Smooth muscle cell (in vitro differentiated cells): ENCODE measurements at regions not wholly inside any gene's neighbourhood (a gene's known extent, or its start where the extent isn't known, plus 50 kb on each side); places are given as distances from the start of the nearest gene placed in this dataset.

Experiments
- DNase-seq: peaks from one replicate; lab custom pipeline; 2025; ENCODE audit not compliant: unreplicated experiment; lab: John Stamatoyannopoulos, UW
- H2AFZ ChIP-seq: fragments of 200-600 bp; sonication (generic); 2 replicates; pipeline ENCODE4 v1.6.0; 2016; ENCODE audit warnings: antibody characterized with exemption, low read depth, mild to moderate bottlenecking
- H3F3A ChIP-seq: fragments of 200-600 bp; sonication (generic); 2 replicates; pipeline ENCODE4 v1.6.0; 2017; ENCODE audit warnings: antibody characterized with exemption, low read depth
- H3K27ac ChIP-seq: fragments of 200-600 bp; sonication (generic); 2 replicates; pipeline ENCODE4 v1.5.1; 2016; ENCODE audit warnings: low read depth, mild to moderate bottlenecking
- H3K27me3 ChIP-seq: fragments of 200-600 bp; sonication (generic); 2 replicates; pipeline ENCODE4 v1.6.1; 2016; ENCODE audit warnings: low read depth, mild to moderate bottlenecking
- H3K36me3 ChIP-seq: fragments of 200-600 bp; sonication (generic); 2 replicates; pipeline ENCODE4 v1.5.1; 2016; ENCODE audit warnings: low read depth
- H3K4me1 ChIP-seq: fragments of 200-600 bp; sonication (generic); 2 replicates; pipeline ENCODE4 v1.5.1; 2016; ENCODE audit warnings: low read depth
- H3K4me2 ChIP-seq: fragments of 200-600 bp; sonication (generic); 2 replicates; pipeline ENCODE4 v1.6.0; 2016; ENCODE audit warnings: mild to moderate bottlenecking
- H3K4me3 ChIP-seq: fragments of 200-600 bp; sonication (generic); 2 replicates; pipeline ENCODE4 v1.5.1; 2016; ENCODE audit warnings: mild to moderate bottlenecking
- H3K79me2 ChIP-seq: fragments of 200-600 bp; sonication (generic); 2 replicates; pipeline ENCODE4 v1.6.0; 2016; ENCODE audit warnings: low read depth, mild to moderate bottlenecking
- H3K9ac ChIP-seq: fragments of 200-600 bp; sonication (generic); 2 replicates; pipeline ENCODE4 v1.6.0; 2016; ENCODE audit warnings: low read depth
- H3K9me3 ChIP-seq: fragments of 200-600 bp; sonication (generic); replicated peaks from 2 replicates; pipeline ENCODE4 v1.5.1; 2016; ENCODE audit warnings: low read depth
- H4K20me1 ChIP-seq: fragments of 200-600 bp; sonication (generic); 2 replicates; pipeline ENCODE4 v1.6.0; 2016; ENCODE audit warnings: low read depth
- WGBS: methylation state at CpG from one replicate; pipeline ENCODE4 v1.1.7; 2016; ENCODE audit warnings: low lambda C conversion rate; 5-methylcytosine and 5-hydroxymethylcytosine counted together
- TF ChIP-seq, protein P1 (sequence below): fragments of 200-600 bp; sonication (generic); IDR thresholded peaks from 2 replicates; pipeline ENCODE4 v1.5.1; 2017; ENCODE audit warnings: borderline replicate concordance, mild to moderate bottlenecking, antibody characterized with exemption; ENCODE audit not compliant: insufficient read depth, poor library complexity, severe bottlenecking

DNA sequence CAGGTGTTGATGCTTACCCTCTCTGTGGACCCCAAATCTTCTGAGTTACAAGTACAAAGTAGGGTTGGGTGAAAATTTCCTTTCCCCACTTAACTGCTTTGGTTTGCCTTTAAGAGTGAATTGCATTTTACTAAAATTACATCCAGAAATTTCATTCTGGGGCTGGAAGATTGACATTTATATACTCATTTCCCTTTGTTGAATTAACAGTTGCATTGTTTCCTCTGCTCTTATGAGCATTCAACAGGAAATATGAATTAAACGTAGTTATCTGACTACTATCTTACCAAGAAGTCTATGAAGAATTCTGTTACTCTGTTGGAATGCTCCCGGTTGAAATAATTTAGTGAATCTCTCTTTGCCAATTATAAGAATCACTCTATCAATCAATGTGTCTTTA, 1231.1 kb upstream of the NXPH2 start:
- H3K27ac ChIP-seq: no peak overlapping the region
- H3K9me3 ChIP-seq: no peaks in the 10 kb centered on the region
- no peaks in the 10 kb centered on the region for H3K27me3 ChIP-seq
- no peak overlapping the region for H3K9ac ChIP-seq
- H3K4me2 ChIP-seq: no peak overlapping the region
- H3K4me3 ChIP-seq: no peak overlapping the region
- 86% methylated on average over 2 of the region's 2 CpGs for WGBS
- DNase-seq: no peak
- TF ChIP-seq, protein P1, sequence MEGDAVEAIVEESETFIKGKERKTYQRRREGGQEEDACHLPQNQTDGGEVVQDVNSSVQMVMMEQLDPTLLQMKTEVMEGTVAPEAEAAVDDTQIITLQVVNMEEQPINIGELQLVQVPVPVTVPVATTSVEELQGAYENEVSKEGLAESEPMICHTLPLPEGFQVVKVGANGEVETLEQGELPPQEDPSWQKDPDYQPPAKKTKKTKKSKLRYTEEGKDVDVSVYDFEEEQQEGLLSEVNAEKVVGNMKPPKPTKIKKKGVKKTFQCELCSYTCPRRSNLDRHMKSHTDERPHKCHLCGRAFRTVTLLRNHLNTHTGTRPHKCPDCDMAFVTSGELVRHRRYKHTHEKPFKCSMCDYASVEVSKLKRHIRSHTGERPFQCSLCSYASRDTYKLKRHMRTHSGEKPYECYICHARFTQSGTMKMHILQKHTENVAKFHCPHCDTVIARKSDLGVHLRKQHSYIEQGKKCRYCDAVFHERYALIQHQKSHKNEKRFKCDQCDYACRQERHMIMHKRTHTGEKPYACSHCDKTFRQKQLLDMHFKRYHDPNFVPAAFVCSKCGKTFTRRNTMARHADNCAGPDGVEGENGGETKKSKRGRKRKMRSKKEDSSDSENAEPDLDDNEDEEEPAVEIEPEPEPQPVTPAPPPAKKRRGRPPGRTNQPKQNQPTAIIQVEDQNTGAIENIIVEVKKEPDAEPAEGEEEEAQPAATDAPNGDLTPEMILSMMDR: no peak
- H3K4me1 ChIP-seq: no peaks in the 10 kb centered on the region
- H2AFZ ChIP-seq: no peak overlapping the region
- H3K79me2 ChIP-seq: no peaks in the 10 kb centered on the region
- H3K36me3 ChIP-seq: no peaks in the 10 kb centered on the region
- H3F3A ChIP-seq: no peaks in the 10 kb centered on the region
- no peaks in the 10 kb centered on the region for H4K20me1 ChIP-seq

DNA sequence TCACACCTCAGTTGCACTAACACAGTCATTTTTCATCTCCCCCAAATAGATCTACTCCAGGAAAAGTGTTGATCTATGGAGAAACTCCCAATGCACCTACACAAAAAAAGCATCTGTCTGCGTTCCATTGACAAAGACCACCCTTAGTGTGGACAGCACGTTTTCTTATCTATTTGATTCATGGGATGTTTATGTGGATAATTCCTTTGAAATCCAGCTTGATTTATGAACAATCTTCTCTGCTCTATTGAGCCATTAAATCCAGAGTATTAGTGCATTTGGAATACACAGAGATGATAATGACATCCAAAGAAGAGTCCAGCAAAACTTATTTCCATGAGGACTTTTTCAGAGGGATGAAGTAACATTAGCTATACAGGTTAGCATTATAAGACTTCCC, 1221.9 kb upstream of the NXPH2 start:
- no peak overlapping the region for H3K4me2 ChIP-seq
- no peaks in the 10 kb centered on the region for H3K9me3 ChIP-seq
- no peak overlapping the region for H2AFZ ChIP-seq
- H3K27me3 ChIP-seq: no peaks in the 10 kb centered on the region
- H3K79me2 ChIP-seq: no peaks in the 10 kb centered on the region
- no peak for DNase-seq
- no peaks in the 10 kb centered on the region for H3F3A ChIP-seq
- WGBS: 42% methylated on average over 2 of the region's 2 CpGs
- no peak overlapping the region for H3K9ac ChIP-seq
- H4K20me1 ChIP-seq: no peaks in the 10 kb centered on the region
- no peaks in the 10 kb centered on the region for H3K4me1 ChIP-seq
- TF ChIP-seq, protein P1: no peak
- H3K4me3 ChIP-seq: no peak overlapping the region
- no peak overlapping the region for H3K27ac ChIP-seq
- H3K36me3 ChIP-seq: no peaks in the 10 kb centered on the region

DNA sequence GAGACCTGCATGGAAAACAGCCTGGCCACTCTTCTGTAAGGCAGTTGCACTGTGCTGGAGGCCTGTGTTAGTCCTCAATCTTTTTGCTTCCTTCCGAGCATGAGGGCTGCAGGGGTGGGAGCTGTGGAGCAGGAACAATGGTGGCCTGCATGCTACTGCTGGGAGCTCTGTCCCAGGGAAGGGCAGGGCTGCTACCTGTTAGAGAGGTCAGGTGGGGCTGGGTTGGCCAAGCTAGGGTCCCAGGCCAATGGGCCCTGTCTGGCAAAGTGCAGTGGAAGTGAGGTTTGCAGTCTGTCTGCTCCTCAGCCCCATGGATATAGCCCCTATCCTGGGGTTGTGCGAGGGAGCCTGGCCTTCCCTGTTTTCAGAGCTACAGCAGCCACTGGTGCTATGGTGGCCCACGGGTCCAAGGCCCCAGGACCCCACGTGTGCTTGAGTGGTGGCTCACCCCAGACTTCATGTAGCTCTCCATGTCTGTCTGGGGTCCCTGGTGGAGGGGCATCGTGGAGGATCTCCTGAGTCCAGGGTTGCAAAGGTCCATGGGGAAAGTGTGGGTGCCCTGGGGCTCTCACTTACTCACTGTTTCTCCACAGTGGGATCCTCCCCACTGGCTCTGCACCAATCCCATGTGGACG, 1212.6 kb upstream of the NXPH2 start:
- no peak overlapping the region for H3K4me2 ChIP-seq
- H2AFZ ChIP-seq: no peak overlapping the region
- DNase-seq: no peak
- H3K9me3 ChIP-seq: no peaks in the 10 kb centered on the region
- 96% methylated on average over 6 of the region's 6 CpGs for WGBS
- TF ChIP-seq, protein P1: no peak
- no peak overlapping the region for H3K4me3 ChIP-seq
- H3K36me3 ChIP-seq: no peaks in the 10 kb centered on the region
- no peak overlapping the region for H3K27ac ChIP-seq
- H3K4me1 ChIP-seq: no peaks in the 10 kb centered on the region
- H3F3A ChIP-seq: no peaks in the 10 kb centered on the region
- H3K27me3 ChIP-seq: no peaks in the 10 kb centered on the region
- H3K79me2 ChIP-seq: no peaks in the 10 kb centered on the region
- no peak overlapping the region for H3K9ac ChIP-seq
- no peaks in the 10 kb centered on the region for H4K20me1 ChIP-seq

DNA sequence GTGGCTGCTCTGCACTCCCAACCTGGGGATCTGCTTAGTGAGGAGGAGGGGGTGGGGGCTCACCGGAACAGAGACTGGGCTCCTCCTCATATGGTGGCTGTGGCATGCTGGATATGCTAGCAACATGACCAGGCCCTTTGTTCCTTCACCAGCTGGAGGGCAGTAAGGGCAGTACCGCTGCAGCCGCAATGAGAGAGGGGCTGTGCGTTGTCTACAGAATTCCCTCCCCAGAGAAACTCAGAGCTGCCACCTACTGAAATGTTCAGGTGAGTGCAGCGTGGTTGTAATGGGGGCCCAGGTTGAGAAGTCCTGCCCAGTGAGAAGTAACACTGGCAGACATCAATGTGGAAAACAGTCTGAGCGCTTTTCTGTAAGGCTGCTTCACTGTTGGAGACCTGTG, 1211.9 kb upstream of the NXPH2 start:
- WGBS: 81% methylated on average over 6 of the region's 6 CpGs
- H3K79me2 ChIP-seq: no peaks in the 10 kb centered on the region
- H3K36me3 ChIP-seq: no peaks in the 10 kb centered on the region
- H3K4me2 ChIP-seq: no peak overlapping the region
- TF ChIP-seq, protein P1: no peak
- no peak for DNase-seq
- H3K9ac ChIP-seq: no peak overlapping the region
- no peaks in the 10 kb centered on the region for H3F3A ChIP-seq
- H2AFZ ChIP-seq: no peak overlapping the region
- no peaks in the 10 kb centered on the region for H3K9me3 ChIP-seq
- no peaks in the 10 kb centered on the region for H3K27me3 ChIP-seq
- H3K4me3 ChIP-seq: no peak overlapping the region
- no peak overlapping the region for H3K27ac ChIP-seq
- H3K4me1 ChIP-seq: no peaks in the 10 kb centered on the region
- H4K20me1 ChIP-seq: no peaks in the 10 kb centered on the region
